ENCODE measurements at regions not wholly inside any gene's neighbourhood (a gene's known extent, or its start where the extent isn't known, plus 50 kb on each side); places are given as distances from the start of the nearest gene placed in this dataset.

GRCh38 chr6:9192405-9192909, 757.1 kb upstream of the SLC35B3 start:
- no peak overlapping the region for H3K4me3 ChIP-seq (ENCODE audit: low read depth, low read length)
- TF ChIP-seq CTCF (IDR thresholded peaks at IDR 0.05; ENCODE audit: low read depth, low read length) = no peak

DNA sequence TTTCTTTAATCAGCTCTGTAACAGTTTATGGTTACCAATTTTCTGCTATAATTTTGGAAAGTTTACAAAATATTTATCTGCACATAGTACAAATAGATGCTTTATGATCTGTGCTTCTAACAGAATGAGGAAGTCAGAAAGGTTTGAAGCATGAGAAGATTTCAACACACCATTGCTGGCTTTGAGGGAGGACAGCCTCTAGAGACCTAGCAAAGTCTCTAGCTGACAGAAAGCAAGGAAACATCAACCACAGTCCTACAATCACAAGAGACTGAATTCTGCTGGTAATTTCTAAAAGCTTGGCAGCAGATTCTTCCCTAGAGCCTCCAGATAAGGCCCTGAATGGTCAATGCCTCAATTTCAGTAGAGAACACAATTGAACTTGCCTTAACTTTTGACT, 750.8 kb upstream of the SLC35B3 start:
- TF ChIP-seq CTCF (IDR thresholded peaks at IDR 0.05; ENCODE audit: low read depth, low read length) = no peak
- no peak overlapping the region for H3K4me3 ChIP-seq (ENCODE audit: low read depth, low read length)

GRCh38 chr6:9178071-9178470, 742.7 kb upstream of the SLC35B3 start:
- TF ChIP-seq CTCF (IDR thresholded peaks at IDR 0.05; ENCODE audit: low read depth, low read length) = no peak
- H3K4me3 ChIP-seq (ENCODE audit: low read depth, low read length) = no peak overlapping the region

DNA sequence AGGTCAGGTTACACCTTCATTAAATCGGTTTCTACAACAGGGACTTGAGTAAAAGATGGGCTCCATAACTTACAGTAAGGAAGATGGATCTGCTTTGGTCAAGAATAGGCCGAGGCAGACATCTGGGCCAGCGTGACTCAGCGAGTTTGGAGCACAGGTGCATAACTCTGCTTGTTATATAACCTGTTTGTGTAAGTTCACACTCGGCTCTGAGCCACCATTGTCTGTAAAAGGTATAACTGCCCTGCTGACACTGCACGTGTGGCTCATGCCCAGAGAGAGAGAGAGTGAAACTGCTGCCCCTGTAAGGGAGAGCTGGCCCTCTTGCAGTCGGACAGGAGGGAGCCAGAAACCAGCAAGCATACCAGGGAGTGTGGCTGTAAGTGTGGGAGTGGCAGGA, 737.9 kb upstream of the SLC35B3 start:
- no peak overlapping the region for H3K4me3 ChIP-seq (ENCODE audit: low read depth, low read length)
- no peak for TF ChIP-seq CTCF (IDR thresholded peaks at IDR 0.05; ENCODE audit: low read depth, low read length)

DNA sequence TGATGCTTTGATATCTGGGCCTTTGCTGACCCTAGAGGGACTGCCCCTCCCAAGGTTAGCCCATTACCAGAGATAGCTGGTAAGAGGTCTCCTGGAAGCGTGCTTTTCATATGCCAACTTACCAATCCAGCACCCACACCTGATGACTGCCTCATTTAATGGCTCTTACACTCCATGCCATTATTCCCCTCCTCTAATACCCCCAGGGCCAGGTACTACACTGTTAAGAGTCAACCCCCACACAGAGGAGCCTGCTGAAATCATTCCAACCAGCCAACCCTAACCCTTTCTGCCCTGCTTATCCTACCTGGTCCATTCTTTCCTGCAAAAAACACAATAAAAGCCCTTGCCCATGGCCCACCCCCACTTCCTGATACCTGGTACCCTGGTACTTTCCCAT, 736.8 kb upstream of the SLC35B3 start:
- no peak for TF ChIP-seq CTCF (IDR thresholded peaks at IDR 0.05; ENCODE audit: low read depth, low read length)
- H3K4me3 ChIP-seq (ENCODE audit: low read depth, low read length) = no peak overlapping the region

DNA sequence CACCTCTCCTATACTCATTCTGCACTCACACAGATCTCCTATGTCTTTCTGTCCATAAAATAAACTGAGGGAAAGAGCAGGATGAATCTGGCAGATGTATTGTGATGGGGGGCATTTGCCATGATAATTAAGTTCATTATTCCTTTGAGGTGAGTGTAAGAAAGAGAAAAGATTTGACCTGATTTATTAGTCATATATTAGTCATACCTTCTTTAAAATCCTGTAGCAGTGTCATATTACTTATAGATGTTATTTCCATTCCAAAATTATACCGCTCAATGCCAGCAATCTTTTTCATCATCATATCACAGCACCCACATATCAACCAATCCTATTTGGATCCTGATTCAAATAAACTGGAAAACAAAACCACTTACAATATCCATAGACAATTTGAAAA, 733.3 kb upstream of the SLC35B3 start:
- no peak for TF ChIP-seq CTCF (IDR thresholded peaks at IDR 0.05; ENCODE audit: low read depth, low read length)
- no peak overlapping the region for H3K4me3 ChIP-seq (ENCODE audit: low read depth, low read length)

DNA sequence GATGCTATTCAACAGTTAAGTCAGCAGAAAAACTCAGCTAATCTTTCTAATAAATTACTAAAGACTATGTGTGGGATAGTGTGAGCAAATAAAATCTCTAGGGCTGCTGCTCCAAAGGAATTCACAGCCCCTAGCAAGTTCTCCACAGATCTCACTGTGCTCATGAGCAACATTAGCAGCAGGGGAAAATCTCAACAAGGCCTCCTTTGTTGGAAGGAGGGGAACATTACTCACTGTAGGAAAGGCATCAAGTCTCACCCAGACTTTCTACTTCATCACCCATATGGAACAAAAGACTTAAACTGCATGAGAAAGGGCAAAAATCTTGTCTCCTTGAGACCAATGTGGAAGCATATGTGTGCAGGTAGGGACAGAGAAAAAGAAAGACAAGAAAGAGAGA, 726.4 kb upstream of the SLC35B3 start:
- TF ChIP-seq CTCF (IDR thresholded peaks at IDR 0.05; ENCODE audit: low read depth, low read length) = no peak
- no peak overlapping the region for H3K4me3 ChIP-seq (ENCODE audit: low read depth, low read length)

All from WI38 (cell line).